ENCODE measurements at regions not wholly inside any gene's neighbourhood (a gene's known extent, or its start where the extent isn't known, plus 50 kb on each side); places are given as distances from the start of the nearest gene placed in this dataset.

- no peak for TF ChIP-seq CTCF (IDR thresholded peaks at IDR 0.05)
- no peak for TF ChIP-seq POLR2A (IDR thresholded peaks at IDR 0.05)
Observed at GRCh38 chr6:82608781-82609180, 245.2 kb downstream of the TPBG start.
